CD14-positive monocyte (primary cell): ENCODE measurements at regions not wholly inside any gene's neighbourhood (a gene's known extent, or its start where the extent isn't known, plus 50 kb on each side); places are given as distances from the start of the nearest gene placed in this dataset.

Source experiments
- DNase-seq, 3 donors: peaks; one replicate each; pipeline ENCODE4 v3.0.0-alpha.2; 2011 to 2022
- H2AFZ ChIP-seq: 2 replicates; pipeline ENCODE4 v1.6.0; 2012; ENCODE audit warnings: mild to moderate bottlenecking, low read depth, low read length, inconsistent platforms; ENCODE audit not compliant: insufficient read depth, poor library complexity, severe bottlenecking
- H3K27ac ChIP-seq, 2 donors: 1 replicate in 1 of 2; 2 replicates in 1 of 2; pipeline ENCODE4 v1.5.1; 2012 to 2013; ENCODE audit warnings: low read length in 2 of 2, control low read depth in 1 of 2, inconsistent platforms in 1 of 2, low read depth in 1 of 2, mild to moderate bottlenecking in 1 of 2
- H3K27me3 ChIP-seq, 2 donors: one replicate each; pipeline versions ENCODE4 v1.6.0 to v1.6.1; 2011 to 2013; ENCODE audit warnings: low read length in 2 of 2; ENCODE audit not compliant: control insufficient read depth in 2 of 2, insufficient read depth in 2 of 2
- H3K36me3 ChIP-seq, 2 donors: replicated peaks in 1 of 2; 1 replicate in 1 of 2; 2 replicates in 1 of 2; pipeline versions ENCODE4 v1.5.1 to v1.6.1; 2012 to 2013; ENCODE audit warnings: low read length in 2 of 2, control low read depth in 1 of 2, inconsistent platforms in 1 of 2, mild to moderate bottlenecking in 1 of 2; ENCODE audit not compliant: insufficient read depth in 2 of 2, control insufficient read depth in 1 of 2
- H3K4me1 ChIP-seq, 2 donors: 1 replicate in 1 of 2; 2 replicates in 1 of 2; pipeline versions ENCODE4 v1.5.1 to v1.6.1; 2012 to 2013; ENCODE audit warnings: low read length in 2 of 2, control low read depth in 1 of 2, inconsistent platforms in 1 of 2, mild to moderate bottlenecking in 1 of 2, moderate library complexity in 1 of 2; ENCODE audit not compliant: insufficient read depth in 2 of 2, control insufficient read depth in 1 of 2
- H3K4me2 ChIP-seq: replicated peaks from 2 replicates; pipeline ENCODE3; 2012; ENCODE audit warnings: low read length, moderate library complexity, mild to moderate bottlenecking; ENCODE audit not compliant: poor library complexity, severe bottlenecking; ENCODE audit errors: extremely low read depth
- H3K4me3 ChIP-seq, 3 experiments: fragments of 200-600 bp in 1 of 3; sonication (generic) in 1 of 3; replicated peaks in 1 of 3; 1 replicate in 2 of 3; 2 replicates in 1 of 3; pipeline ENCODE4 v1.5.1; 2011 to 2013; ENCODE audit warnings: low read length in 3 of 3, mild to moderate bottlenecking in 3 of 3, control low read depth in 2 of 3, low read depth in 2 of 3, inconsistent platforms in 1 of 3, moderate library complexity in 1 of 3
- H3K79me2 ChIP-seq: 2 replicates; pipeline ENCODE4 v1.6.0; 2012; ENCODE audit warnings: mild to moderate bottlenecking, control low read depth, inconsistent platforms, low read length, moderate library complexity; ENCODE audit not compliant: insufficient read depth
- H3K9ac ChIP-seq: 2 replicates; pipeline ENCODE4 v1.6.0; 2017; ENCODE audit warnings: low read length, mild to moderate bottlenecking; ENCODE audit not compliant: insufficient read depth, poor library complexity, severe bottlenecking
- H3K9me3 ChIP-seq, 2 donors: replicated peaks in 1 of 2; 1 replicate in 1 of 2; 2 replicates in 1 of 2; pipeline versions ENCODE4 v1.5.1 to v1.6.1; 2012 to 2013; ENCODE audit warnings: low read length in 2 of 2, control low read depth in 1 of 2; ENCODE audit not compliant: control insufficient read depth in 1 of 2, insufficient read depth in 1 of 2
- H4K20me1 ChIP-seq: 2 replicates; pipeline ENCODE4 v1.6.0; 2012; ENCODE audit warnings: mild to moderate bottlenecking, low read length, control low read depth, moderate library complexity; ENCODE audit not compliant: insufficient read depth
- H3K27ac Mint-ChIP-seq, 7 donors: one replicate each; pipeline ENCODE4 v1.8.0; 2020; ENCODE audit warnings: mild to moderate bottlenecking in 7 of 7, mixed read lengths in 7 of 7, moderate library complexity in 6 of 7, inconsistent platforms in 2 of 7
- H3K27me3 Mint-ChIP-seq, 3 donors: one replicate each; pipeline ENCODE4 v1.8.0; 2021 to 2022; ENCODE audit warnings: low read depth in 3 of 3, mild to moderate bottlenecking in 3 of 3, mixed read lengths in 3 of 3, moderate library complexity in 3 of 3, inconsistent platforms in 1 of 3
- H3K36me3 Mint-ChIP-seq, 2 donors: one replicate each; pipeline ENCODE4 v1.8.0; 2020; ENCODE audit warnings: mixed read lengths in 2 of 2, inconsistent platforms in 1 of 2, mild to moderate bottlenecking in 1 of 2
- H3K4me1 Mint-ChIP-seq: one replicate; pipeline ENCODE4 v1.8.0; 2020; ENCODE audit warnings: mild to moderate bottlenecking, mixed read lengths
- H3K4me3 Mint-ChIP-seq, 2 donors: one replicate each; pipeline ENCODE4 v1.8.0; 2020; ENCODE audit warnings: mild to moderate bottlenecking in 2 of 2, mixed read lengths in 2 of 2, moderate library complexity in 1 of 2
- H3K9me3 Mint-ChIP-seq, 7 donors: one replicate each; pipeline ENCODE4 v1.8.0; 2020 to 2022; ENCODE audit warnings: mixed read lengths in 7 of 7, mild to moderate bottlenecking in 6 of 7, moderate library complexity in 6 of 7, inconsistent platforms in 2 of 7
- CTCF ChIP-seq: fragments of 200-600 bp; IDR thresholded peaks from one replicate; pipeline ENCODE4 v1.8.0; 2022; ENCODE audit warnings: antibody characterized with exemption, mild to moderate bottlenecking
- WGBS: methylation state at CpG from one replicate; pipeline ENCODE4 v1.1.5; 2013; ENCODE audit warnings: missing lambda C conversion rate; ENCODE audit not compliant: insufficient coverage; 5-methylcytosine and 5-hydroxymethylcytosine counted together
- intact Hi-C, 2 donors: fragments of 100-400 bp; cut with micrococcal nuclease; formaldehyde crosslinking; loops; one replicate each; pipeline versions ENCODE4 v1.15.0 to v1.15.1; 2023

GRCh38 chr6:20328266-20328923, 73.3 kb upstream of the E2F3 start:
- H3K4me3 Mint-ChIP-seq: no peak overlapping the region
- no peaks in the 10 kb centered on the region for H3K27me3 ChIP-seq
- H3K27ac ChIP-seq: no peak overlapping the region
- H3K36me3 Mint-ChIP-seq: no peaks in the 10 kb centered on the region
- no peak for DNase-seq
- intact Hi-C loops: loop anchor here in 1 of 2 donors (5.0 to 10.0 kb wide), 2 partner anchors 74 to 206 kb away; partner anchors contain the start of genes CDKAL1 and E2F3
- no peak for TF ChIP-seq CTCF
- WGBS: 91% methylated on average over 3 of the region's 5 CpGs
- H3K4me2 ChIP-seq: no peak overlapping the region
- no peak overlapping the region for H3K9ac ChIP-seq
- H3K4me1 Mint-ChIP-seq: peaks cover 11% of the 10 kb centered on the region
- peaks cover 4 to 8% (median 8%) of the 10 kb centered on the region in 3 donors for H3K27me3 Mint-ChIP-seq
- no peaks in the 10 kb centered on the region for H3K79me2 ChIP-seq
- peaks cover 10 to 13% of the 10 kb centered on the region in 2 donors for H3K4me1 ChIP-seq
- no peak overlapping the region for H2AFZ ChIP-seq
- H4K20me1 ChIP-seq: no peaks in the 10 kb centered on the region
- peak overlapping the region in 2 of 7 donors; percentile 13 to 41 for H3K27ac Mint-ChIP-seq
- H3K9me3 ChIP-seq: no peaks in the 10 kb centered on the region
- no peak overlapping the region for H3K4me3 ChIP-seq
- H3K36me3 ChIP-seq: no peaks in the 10 kb centered on the region
- no peaks in the 10 kb centered on the region for H3K9me3 Mint-ChIP-seq

- H3K36me3 Mint-ChIP-seq: no peaks in the 10 kb centered on the region
- no peak overlapping the region for H3K9ac ChIP-seq
- H3K4me3 Mint-ChIP-seq: no peak overlapping the region
- peaks cover 4 to 8% (median 8%) of the 10 kb centered on the region in 3 donors for H3K27me3 Mint-ChIP-seq
- DNase-seq: no peak
- H3K27ac Mint-ChIP-seq: peak overlapping the region in 2 of 7 donors; percentile 1 to 13
- H2AFZ ChIP-seq: no peak overlapping the region
- no peak for TF ChIP-seq CTCF
- no peaks in the 10 kb centered on the region for H3K9me3 ChIP-seq
- peaks cover 11% of the 10 kb centered on the region for H3K4me1 Mint-ChIP-seq
- no peaks in the 10 kb centered on the region for H3K36me3 ChIP-seq
- no peaks in the 10 kb centered on the region for H4K20me1 ChIP-seq
- no peaks in the 10 kb centered on the region for H3K27me3 ChIP-seq
- H3K9me3 Mint-ChIP-seq: no peaks in the 10 kb centered on the region
- intact Hi-C loops: loop anchor here in 1 of 2 donors (5.0 to 10.0 kb wide), 2 partner anchors 73 to 206 kb away; partner anchors contain the start of genes CDKAL1 and E2F3
- no peak overlapping the region for H3K4me2 ChIP-seq
- peaks cover 10 to 13% of the 10 kb centered on the region in 2 donors for H3K4me1 ChIP-seq
- H3K27ac ChIP-seq: no peak overlapping the region
- WGBS: 100% methylated on average over 1 of the region's 3 CpGs
- H3K79me2 ChIP-seq: no peaks in the 10 kb centered on the region
- H3K4me3 ChIP-seq: no peak overlapping the region
Measured at GRCh38 chr6:20328924-20329300, 72.8 kb upstream of the E2F3 start.
